ENCODE measurements at regions not wholly inside any gene's neighbourhood (a gene's known extent, or its start where the extent isn't known, plus 50 kb on each side); places are given as distances from the start of the nearest gene placed in this dataset.

DNA sequence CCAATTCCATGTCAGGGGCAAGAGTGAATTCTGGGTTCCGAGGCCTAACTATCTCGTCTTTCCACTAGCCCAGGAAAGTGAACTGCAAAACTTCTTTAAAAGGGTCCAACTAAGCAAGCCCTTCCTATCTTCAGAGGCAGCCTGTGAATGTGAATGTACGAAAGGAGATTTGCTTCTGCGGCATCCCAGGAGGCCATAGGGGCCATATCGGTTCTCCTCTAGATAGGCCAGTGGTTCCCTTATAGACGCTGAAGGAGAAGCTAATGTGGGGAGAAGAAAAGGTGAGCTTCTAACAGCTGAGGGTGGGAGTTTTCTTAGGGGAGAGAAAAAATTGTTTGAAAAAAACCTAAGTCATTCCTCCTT, 128.0 kb upstream of the C1orf174 start:
- no peaks in the 10 kb centered on the region for H3K36me3 ChIP-seq (replicated peaks; ENCODE audit: low read depth, low read length)
- no peak overlapping the region for H2AFZ ChIP-seq (ENCODE audit: low read depth, low read length)
- peaks cover 15% of the 10 kb centered on the region; the same call in 1 of the 2 replicates for H3K9me3 ChIP-seq (ENCODE audit: insufficient read depth, low read length)
- no peak overlapping the region for H3K27ac ChIP-seq (ENCODE audit: low read length)
- 0 out of 2 replicates have a peak, but pooled peaks cover 4% of the 10 kb centered on the region for H3K27me3 ChIP-seq (ENCODE audit: low read depth, low read length)
- no peaks in the 10 kb centered on the region for H3K79me2 ChIP-seq (ENCODE audit: low read length)
- H3K4me1 ChIP-seq (ENCODE audit: low read length), result peaks cover 10% of the 10 kb centered on the region
- TF ChIP-seq, protein P1, sequence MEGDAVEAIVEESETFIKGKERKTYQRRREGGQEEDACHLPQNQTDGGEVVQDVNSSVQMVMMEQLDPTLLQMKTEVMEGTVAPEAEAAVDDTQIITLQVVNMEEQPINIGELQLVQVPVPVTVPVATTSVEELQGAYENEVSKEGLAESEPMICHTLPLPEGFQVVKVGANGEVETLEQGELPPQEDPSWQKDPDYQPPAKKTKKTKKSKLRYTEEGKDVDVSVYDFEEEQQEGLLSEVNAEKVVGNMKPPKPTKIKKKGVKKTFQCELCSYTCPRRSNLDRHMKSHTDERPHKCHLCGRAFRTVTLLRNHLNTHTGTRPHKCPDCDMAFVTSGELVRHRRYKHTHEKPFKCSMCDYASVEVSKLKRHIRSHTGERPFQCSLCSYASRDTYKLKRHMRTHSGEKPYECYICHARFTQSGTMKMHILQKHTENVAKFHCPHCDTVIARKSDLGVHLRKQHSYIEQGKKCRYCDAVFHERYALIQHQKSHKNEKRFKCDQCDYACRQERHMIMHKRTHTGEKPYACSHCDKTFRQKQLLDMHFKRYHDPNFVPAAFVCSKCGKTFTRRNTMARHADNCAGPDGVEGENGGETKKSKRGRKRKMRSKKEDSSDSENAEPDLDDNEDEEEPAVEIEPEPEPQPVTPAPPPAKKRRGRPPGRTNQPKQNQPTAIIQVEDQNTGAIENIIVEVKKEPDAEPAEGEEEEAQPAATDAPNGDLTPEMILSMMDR (IDR thresholded peaks at IDR 0.05; ENCODE audit: low read depth, low read length), result no peak
- TF ChIP-seq EZH2phosphoT487 (IDR thresholded peaks at IDR 0.05; ENCODE audit: low read depth), result no peak
- no peak overlapping the region for H3K4me2 ChIP-seq (ENCODE audit: low read length)
- H3K4me3 ChIP-seq (ENCODE audit: low read length), result no peak overlapping the region
- H3K9ac ChIP-seq (ENCODE audit: low read length), result no peak overlapping the region
- H4K20me1 ChIP-seq (ENCODE audit: insufficient read depth, low read length), result no peaks in the 10 kb centered on the region

DNA sequence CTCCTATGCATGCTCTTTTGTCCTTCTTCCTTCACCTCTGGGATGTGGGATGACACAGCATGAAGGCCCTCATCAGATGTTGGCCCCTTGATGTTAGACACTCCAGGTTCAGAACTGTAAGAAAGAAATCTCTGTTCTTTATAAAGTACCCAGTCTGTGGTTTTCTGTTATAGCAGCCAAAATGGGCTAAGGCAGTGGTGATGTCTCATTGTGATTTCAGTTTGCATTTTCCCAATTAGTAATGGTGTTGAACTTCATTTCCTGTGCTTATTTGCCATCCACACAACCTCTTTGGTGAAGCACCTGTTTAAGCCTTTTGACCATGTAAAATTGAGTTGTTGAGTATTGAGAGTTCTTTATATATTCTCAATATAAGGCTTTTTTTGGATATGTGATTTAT, 129.3 kb upstream of the C1orf174 start:
- no peak overlapping the region for H3K4me2 ChIP-seq (ENCODE audit: low read length)
- H3K36me3 ChIP-seq (replicated peaks; ENCODE audit: low read depth, low read length), result no peaks in the 10 kb centered on the region
- H3K27me3 ChIP-seq (ENCODE audit: low read depth, low read length), result 0 out of 2 replicates have a peak, but pooled peaks cover 4% of the 10 kb centered on the region
- TF ChIP-seq, protein P1 (IDR thresholded peaks at IDR 0.05; ENCODE audit: low read depth, low read length), result no peak
- no peak for TF ChIP-seq EZH2phosphoT487 (IDR thresholded peaks at IDR 0.05; ENCODE audit: low read depth)
- H4K20me1 ChIP-seq (ENCODE audit: insufficient read depth, low read length), result no peaks in the 10 kb centered on the region
- no peak overlapping the region for H3K4me3 ChIP-seq (ENCODE audit: low read length)
- peaks cover 15% of the 10 kb centered on the region; the same call in 1 of the 2 replicates for H3K9me3 ChIP-seq (ENCODE audit: insufficient read depth, low read length)
- H3K9ac ChIP-seq (ENCODE audit: low read length), result no peak overlapping the region
- H3K79me2 ChIP-seq (ENCODE audit: low read length), result no peaks in the 10 kb centered on the region
- H2AFZ ChIP-seq (ENCODE audit: low read depth, low read length), result no peak overlapping the region
- no peak overlapping the region for H3K27ac ChIP-seq (ENCODE audit: low read length)
- H3K4me1 ChIP-seq (ENCODE audit: low read length), result peaks cover 10% of the 10 kb centered on the region

DNA sequence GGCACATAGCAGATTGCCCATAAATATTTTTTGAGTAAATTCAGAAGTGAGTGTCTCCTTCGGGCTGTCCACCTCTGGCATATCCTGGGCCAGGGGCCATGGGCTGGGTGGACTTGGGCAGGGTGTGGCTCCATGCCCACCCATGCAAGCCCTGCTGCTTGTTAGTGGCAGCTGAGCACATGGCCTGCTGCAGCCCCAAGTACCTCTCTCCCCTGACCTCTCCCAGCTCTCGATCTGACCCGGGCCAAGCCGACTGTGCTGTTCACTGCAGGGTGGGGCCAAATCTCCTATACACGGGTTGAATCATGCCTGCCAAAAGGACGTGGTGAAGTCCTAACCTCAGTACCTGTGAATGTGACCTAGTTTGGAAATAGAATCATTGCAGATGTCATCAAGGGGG, 132.5 kb upstream of the C1orf174 start:
- H3K4me1 ChIP-seq (ENCODE audit: low read length), result peaks cover 3% of the 10 kb centered on the region
- H3K27me3 ChIP-seq (ENCODE audit: low read depth, low read length), result 0 out of 2 replicates have a peak, but pooled peaks cover 4% of the 10 kb centered on the region
- H3K4me3 ChIP-seq (ENCODE audit: low read length), result no peak overlapping the region
- H4K20me1 ChIP-seq (ENCODE audit: insufficient read depth, low read length), result no peaks in the 10 kb centered on the region
- no peak overlapping the region for H3K4me2 ChIP-seq (ENCODE audit: low read length)
- TF ChIP-seq EZH2phosphoT487 (IDR thresholded peaks at IDR 0.05; ENCODE audit: low read depth), result no peak
- TF ChIP-seq, protein P1 (IDR thresholded peaks at IDR 0.05; ENCODE audit: low read depth, low read length), result no peak
- no peak overlapping the region for H3K9ac ChIP-seq (ENCODE audit: low read length)
- no peak overlapping the region for H2AFZ ChIP-seq (ENCODE audit: low read depth, low read length)
- H3K79me2 ChIP-seq (ENCODE audit: low read length), result no peaks in the 10 kb centered on the region
- peaks cover 9% of the 10 kb centered on the region; the same call in 1 of the 2 replicates for H3K9me3 ChIP-seq (ENCODE audit: insufficient read depth, low read length)
- H3K36me3 ChIP-seq (replicated peaks; ENCODE audit: low read depth, low read length), result no peaks in the 10 kb centered on the region
- no peak overlapping the region for H3K27ac ChIP-seq (ENCODE audit: low read length)

DNA sequence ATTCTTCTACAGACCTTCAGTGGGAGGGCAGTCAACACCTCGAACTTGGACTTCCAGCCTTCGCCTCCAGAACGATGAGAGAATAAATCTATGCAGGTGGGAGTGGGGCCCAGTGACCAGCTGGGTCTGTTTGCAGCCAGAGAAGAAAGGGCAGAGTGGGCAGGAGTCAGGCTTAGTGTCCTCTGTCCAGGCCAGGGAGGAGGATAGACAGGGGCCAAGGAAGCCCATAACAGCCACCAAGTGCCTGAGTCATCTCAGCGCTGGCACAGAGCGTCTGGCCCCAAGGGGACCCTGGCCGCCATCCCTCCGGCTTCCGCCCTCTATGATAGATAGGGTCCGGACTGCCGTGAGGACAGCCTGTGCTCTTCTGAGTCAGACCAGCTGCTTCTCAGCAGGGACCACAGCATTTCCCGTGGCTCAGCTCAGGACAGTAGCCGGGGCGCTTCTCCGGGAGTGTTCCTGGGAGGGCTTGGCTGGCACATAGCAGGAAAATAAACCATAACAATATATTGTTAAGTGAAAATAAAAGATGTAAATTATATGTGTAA, 133.1 kb upstream of the C1orf174 start:
- no peak overlapping the region for H3K9ac ChIP-seq (ENCODE audit: low read length)
- H3K79me2 ChIP-seq (ENCODE audit: low read length), result no peaks in the 10 kb centered on the region
- H2AFZ ChIP-seq (ENCODE audit: low read depth, low read length), result no peak overlapping the region
- H3K27ac ChIP-seq (ENCODE audit: low read length), result no peak overlapping the region
- H3K36me3 ChIP-seq (replicated peaks; ENCODE audit: low read depth, low read length), result no peaks in the 10 kb centered on the region
- no peak for TF ChIP-seq EZH2phosphoT487 (IDR thresholded peaks at IDR 0.05; ENCODE audit: low read depth)
- TF ChIP-seq, protein P1 (IDR thresholded peaks at IDR 0.05; ENCODE audit: low read depth, low read length), result no peak
- H3K4me3 ChIP-seq (ENCODE audit: low read length), result no peak overlapping the region
- 0 out of 2 replicates have a peak, but pooled peaks cover 4% of the 10 kb centered on the region for H3K27me3 ChIP-seq (ENCODE audit: low read depth, low read length)
- no peaks in the 10 kb centered on the region for H3K4me1 ChIP-seq (ENCODE audit: low read length)
- H4K20me1 ChIP-seq (ENCODE audit: insufficient read depth, low read length), result no peaks in the 10 kb centered on the region
- no peak overlapping the region for H3K4me2 ChIP-seq (ENCODE audit: low read length)
- H3K9me3 ChIP-seq (ENCODE audit: insufficient read depth, low read length), result peaks cover 3% of the 10 kb centered on the region; the same call in 1 of the 2 replicates
